Breast epithelium (tissue), 3 donors: ENCODE measurements at regions not wholly inside any gene's neighbourhood (a gene's known extent, or its start where the extent isn't known, plus 50 kb on each side); places are given as distances from the start of the nearest gene placed in this dataset.

Experiments
- POLR2A ChIP-seq: fragments of 450-650 bp; IDR thresholded peaks from one replicate; pipeline ENCODE4 v1.6.1; 2016; ENCODE audit warnings: antibody characterized with exemption, mild to moderate bottlenecking, moderate library complexity
- POLR2AphosphoS5 ChIP-seq, 3 donors: sonication (generic); formaldehyde crosslinking; IDR thresholded peaks; one replicate each; pipeline ENCODE4 v1.6.1; 2017; ENCODE audit warnings: antibody characterized with exemption in 3 of 3
- TF ChIP-seq, protein P1 (sequence below), 3 donors: fragments of 450-650 bp; IDR thresholded peaks; one replicate each; pipeline ENCODE4 v1.5.1; 2016 to 2017; ENCODE audit warnings: antibody characterized with exemption in 3 of 3, mild to moderate bottlenecking in 3 of 3, moderate library complexity in 3 of 3

DNA sequence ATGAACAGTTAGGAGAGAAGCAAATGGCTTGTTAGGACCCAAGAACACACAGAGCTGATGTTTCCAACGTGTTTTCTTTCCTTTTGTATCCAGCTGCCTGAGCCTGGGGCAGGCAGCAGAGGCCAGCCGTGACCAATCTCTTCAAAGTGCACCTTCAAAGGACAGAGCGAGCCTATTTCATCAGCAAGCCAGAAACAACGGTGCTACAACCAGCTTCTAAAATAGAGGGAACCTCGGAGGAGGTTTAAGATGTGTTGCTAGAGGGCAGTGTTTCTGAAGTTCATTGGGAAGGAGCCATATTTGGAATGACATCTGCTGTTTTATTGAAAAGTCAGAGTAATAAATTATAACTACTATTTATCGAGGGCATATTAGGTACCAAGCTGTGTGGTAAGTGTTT lies 56.2 kb upstream of the RFC3 start:
- TF ChIP-seq POLR2AphosphoS5 (IDR thresholded peaks at IDR 0.05) (no peak), POLR2A (no peak)
- TF ChIP-seq, protein P1, sequence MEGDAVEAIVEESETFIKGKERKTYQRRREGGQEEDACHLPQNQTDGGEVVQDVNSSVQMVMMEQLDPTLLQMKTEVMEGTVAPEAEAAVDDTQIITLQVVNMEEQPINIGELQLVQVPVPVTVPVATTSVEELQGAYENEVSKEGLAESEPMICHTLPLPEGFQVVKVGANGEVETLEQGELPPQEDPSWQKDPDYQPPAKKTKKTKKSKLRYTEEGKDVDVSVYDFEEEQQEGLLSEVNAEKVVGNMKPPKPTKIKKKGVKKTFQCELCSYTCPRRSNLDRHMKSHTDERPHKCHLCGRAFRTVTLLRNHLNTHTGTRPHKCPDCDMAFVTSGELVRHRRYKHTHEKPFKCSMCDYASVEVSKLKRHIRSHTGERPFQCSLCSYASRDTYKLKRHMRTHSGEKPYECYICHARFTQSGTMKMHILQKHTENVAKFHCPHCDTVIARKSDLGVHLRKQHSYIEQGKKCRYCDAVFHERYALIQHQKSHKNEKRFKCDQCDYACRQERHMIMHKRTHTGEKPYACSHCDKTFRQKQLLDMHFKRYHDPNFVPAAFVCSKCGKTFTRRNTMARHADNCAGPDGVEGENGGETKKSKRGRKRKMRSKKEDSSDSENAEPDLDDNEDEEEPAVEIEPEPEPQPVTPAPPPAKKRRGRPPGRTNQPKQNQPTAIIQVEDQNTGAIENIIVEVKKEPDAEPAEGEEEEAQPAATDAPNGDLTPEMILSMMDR (IDR thresholded peaks at IDR 0.05): no peak
